Thymus (tissue), 11 donors: ENCODE measurements at regions not wholly inside any gene's neighbourhood (a gene's known extent, or its start where the extent isn't known, plus 50 kb on each side); places are given as distances from the start of the nearest gene placed in this dataset.
"Not testable (repeated sequence)": the region's sequence is repeated elsewhere in the genome, so short reads cannot be mapped to it uniquely, and the experiment has no call there.

Experiments used
- DNase-seq, 9 donors: peaks; one replicate each; pipeline ENCODE4 v3.0.0-alpha.2; 2013; ENCODE audit warnings: low spot score in 9 of 9, low read depth in 6 of 9, missing footprints in 1 of 9
- H3K27ac ChIP-seq, 2 donors: one replicate each; pipeline ENCODE4 v1.5.1; 2013; ENCODE audit warnings: control low read depth in 1 of 2, low read depth in 1 of 2, low read length in 1 of 2, mild to moderate bottlenecking in 1 of 2, moderate library complexity in 1 of 2
- H3K27me3 ChIP-seq, 2 donors: one replicate each; pipeline ENCODE4 v1.5.1; 2013; ENCODE audit warnings: low read length in 1 of 2; ENCODE audit not compliant: control insufficient read depth in 2 of 2, insufficient read depth in 1 of 2
- H3K36me3 ChIP-seq, 2 donors: one replicate each; pipeline ENCODE4 v1.5.1; 2013; ENCODE audit warnings: low read length in 1 of 2, mild to moderate bottlenecking in 1 of 2, moderate library complexity in 1 of 2; ENCODE audit not compliant: control insufficient read depth in 2 of 2, insufficient read depth in 2 of 2
- H3K4me1 ChIP-seq, 2 donors: one replicate each; pipeline ENCODE4 v1.5.1; 2013; ENCODE audit warnings: low read length in 2 of 2; ENCODE audit not compliant: control insufficient read depth in 2 of 2, insufficient read depth in 2 of 2
- H3K4me3 ChIP-seq, 2 donors: one replicate each; pipeline ENCODE4 v1.5.1; 2013; ENCODE audit warnings: low read length in 2 of 2, control low read depth in 1 of 2, mild to moderate bottlenecking in 1 of 2
- H3K9me3 ChIP-seq, 2 donors: one replicate each; pipeline ENCODE4 v1.5.1; 2013; ENCODE audit warnings: low read length in 1 of 2, mild to moderate bottlenecking in 1 of 2; ENCODE audit not compliant: control insufficient read depth in 2 of 2, insufficient read depth in 1 of 2
- WGBS: extraction: QIAGEN DNeasy Blood & Tissue Kit; methylation state at CpG from one replicate; pipeline ENCODE4 v1.1.7; 2013; 5-methylcytosine and 5-hydroxymethylcytosine counted together
- donor health status: healthy.

DNA sequence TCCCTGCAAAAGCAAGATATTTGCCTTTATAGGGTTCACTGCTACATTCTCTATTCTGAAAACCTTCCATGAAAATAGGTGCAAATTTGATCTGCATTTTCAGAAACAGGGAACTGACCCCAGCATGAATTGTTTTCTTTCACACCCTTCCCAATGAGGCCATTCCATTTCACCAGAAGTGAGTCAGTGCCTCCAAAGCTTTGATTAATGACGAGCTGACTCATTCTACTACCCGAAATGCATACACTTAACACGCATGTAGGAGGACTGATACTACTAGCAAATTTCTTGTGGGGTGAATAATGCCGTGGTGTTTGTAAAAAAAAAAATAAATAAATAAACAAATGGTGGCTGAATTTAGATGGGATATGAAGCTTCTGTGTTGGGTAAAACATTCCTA lies 146.9 kb upstream of the FGF13 start:
- no peaks in the 10 kb centered on the region for H3K36me3 ChIP-seq
- WGBS = 38% methylated on average over 4 of the region's 4 CpGs
- DNase-seq = no peak

GRCh38 chrX:138856881-138857604 lies 145.5 kb upstream of the FGF13 start:
- no peaks in the 10 kb centered on the region for H3K27me3 ChIP-seq
- no peaks in the 10 kb centered on the region for H3K4me1 ChIP-seq
- no peaks in the 10 kb centered on the region for H3K9me3 ChIP-seq
- H3K4me3 ChIP-seq = no peak overlapping the region
- DNase-seq = no peak
- H3K36me3 ChIP-seq = no peaks in the 10 kb centered on the region
- 93% methylated on average over 12 of the region's 12 CpGs for WGBS
- H3K27ac ChIP-seq = no peak overlapping the region

More for the DNA sequence above, 146.9 kb upstream of the FGF13 start:
- Histone ChIP-seq H3K4me1 (no peaks in the 10 kb centered on the region), H3K4me3 (no peak overlapping the region), H3K27ac (no peak overlapping the region), H3K9me3 (no peaks in the 10 kb centered on the region), H3K27me3 (no peaks in the 10 kb centered on the region)

DNA sequence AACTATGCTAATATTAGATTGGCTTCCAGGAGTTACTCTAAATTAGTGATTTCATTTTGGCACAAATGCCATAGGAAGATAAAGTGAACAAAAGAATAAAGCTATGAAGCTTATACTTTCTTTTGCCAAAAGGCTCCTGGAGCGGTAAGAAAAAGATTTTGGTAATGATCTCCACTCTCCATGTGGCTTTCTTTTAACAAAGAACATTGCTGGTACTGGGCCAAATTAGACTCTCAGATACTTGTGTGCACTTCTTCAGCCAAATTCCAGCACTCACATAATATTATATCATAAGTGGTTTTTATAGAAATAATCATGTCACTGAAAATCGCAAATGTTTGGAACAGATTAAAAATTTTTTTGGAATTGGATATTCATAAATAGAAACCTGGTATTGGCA lies 142.4 kb upstream of the FGF13 start:
- no peaks in the 10 kb centered on the region for H3K4me1 ChIP-seq
- DNase-seq = no peak
- 93% methylated on average over 2 of the region's 2 CpGs for WGBS

DNA sequence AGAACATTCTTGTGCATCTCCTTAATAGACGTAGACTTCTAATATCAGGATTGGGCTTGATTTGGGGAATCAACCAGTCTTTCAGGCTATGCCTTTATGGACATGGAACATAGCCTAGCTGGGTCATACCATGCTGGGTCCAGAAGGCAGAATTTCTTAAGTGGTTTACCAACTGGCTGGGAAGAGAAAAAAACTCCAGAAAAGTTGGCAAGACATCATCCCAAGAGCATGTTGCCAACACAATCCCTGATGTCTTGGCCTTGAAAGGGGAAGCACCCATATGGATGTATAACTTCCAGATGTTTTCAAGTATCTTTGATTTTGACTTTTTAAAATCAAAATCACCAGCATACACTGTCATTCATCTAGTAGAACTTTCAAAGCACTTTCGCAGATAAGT lies 138.0 kb upstream of the FGF13 start:
- Histone ChIP-seq H3K36me3 (no peaks in the 10 kb centered on the region), H3K4me3 (no peak overlapping the region), H3K4me1 (no peaks in the 10 kb centered on the region), H3K27ac (no peak overlapping the region), H3K9me3 (no peaks in the 10 kb centered on the region), H3K27me3 (no peaks in the 10 kb centered on the region)
- 94% methylated on average over 2 of the region's 2 CpGs for WGBS
- DNase-seq = no peak

More for the DNA sequence above, 142.4 kb upstream of the FGF13 start:
- no peaks in the 10 kb centered on the region for H3K27me3 ChIP-seq
- H3K9me3 ChIP-seq = no peaks in the 10 kb centered on the region
- H3K36me3 ChIP-seq = no peaks in the 10 kb centered on the region
- no peak overlapping the region for H3K4me3 ChIP-seq
- no peak overlapping the region for H3K27ac ChIP-seq

- Histone ChIP-seq H3K27me3 (no peaks in the 10 kb centered on the region), H3K4me3 (no peak overlapping the region), H3K9me3 (no peaks in the 10 kb centered on the region), H3K36me3 (no peaks in the 10 kb centered on the region), H3K27ac (no peak overlapping the region), H3K4me1 (no peaks in the 10 kb centered on the region)
- no peak for DNase-seq
- 79% methylated on average over 3 of the region's 3 CpGs for WGBS
These were observed 136.4 kb upstream of the FGF13 start for GRCh38 chrX:138847930-138848329.

- Histone ChIP-seq H3K4me1 (no peaks in the 10 kb centered on the region), H3K27me3 (no peaks in the 10 kb centered on the region), H3K9me3 (no peaks in the 10 kb centered on the region), H3K27ac (no peak overlapping the region), H3K4me3 (no peak overlapping the region), H3K36me3 (no peaks in the 10 kb centered on the region)
- 92% methylated on average over 3 of the region's 3 CpGs for WGBS
- DNase-seq = no peak
These were observed 134.3 kb upstream of the FGF13 start for GRCh38 chrX:138845786-138846185.

DNA sequence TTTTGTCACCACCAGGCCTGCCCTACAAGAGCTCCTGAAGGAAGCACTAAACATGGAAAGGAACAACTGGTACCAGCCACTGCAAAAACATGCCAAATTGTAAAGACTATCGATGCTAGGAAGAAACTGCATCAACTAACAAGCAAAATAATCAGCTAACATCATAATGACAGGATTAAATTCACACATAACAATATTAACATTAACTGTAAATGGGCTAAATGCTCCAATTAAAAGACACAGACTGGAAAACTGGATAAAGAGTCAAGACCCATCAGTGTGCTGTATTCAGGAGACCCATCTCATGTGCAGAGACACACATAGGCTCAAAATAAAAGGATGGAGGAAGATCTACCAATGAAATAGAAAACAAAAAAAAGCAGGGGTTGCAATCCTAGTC lies 95.9 kb upstream of the FGF13 start:
- WGBS = 94% methylated on average over 1 of the region's 1 CpG
- H3K27ac ChIP-seq, H3K4me1 ChIP-seq, H3K4me3 ChIP-seq, H3K27me3 ChIP-seq, H3K36me3 ChIP-seq, DNase-seq, H3K9me3 ChIP-seq: not testable (repeated sequence)

- no peak overlapping the region for H3K4me3 ChIP-seq
- H3K9me3 ChIP-seq = no peaks in the 10 kb centered on the region
- H3K27ac ChIP-seq = no peak overlapping the region
- H3K4me1 ChIP-seq = no peaks in the 10 kb centered on the region
- 92% methylated on average over 1 of the region's 1 CpG for WGBS
- no peaks in the 10 kb centered on the region for H3K36me3 ChIP-seq
- no peaks in the 10 kb centered on the region for H3K27me3 ChIP-seq
- DNase-seq = no peak
These were observed 82.7 kb upstream of the FGF13 start for GRCh38 chrX:138794246-138794645.

DNA sequence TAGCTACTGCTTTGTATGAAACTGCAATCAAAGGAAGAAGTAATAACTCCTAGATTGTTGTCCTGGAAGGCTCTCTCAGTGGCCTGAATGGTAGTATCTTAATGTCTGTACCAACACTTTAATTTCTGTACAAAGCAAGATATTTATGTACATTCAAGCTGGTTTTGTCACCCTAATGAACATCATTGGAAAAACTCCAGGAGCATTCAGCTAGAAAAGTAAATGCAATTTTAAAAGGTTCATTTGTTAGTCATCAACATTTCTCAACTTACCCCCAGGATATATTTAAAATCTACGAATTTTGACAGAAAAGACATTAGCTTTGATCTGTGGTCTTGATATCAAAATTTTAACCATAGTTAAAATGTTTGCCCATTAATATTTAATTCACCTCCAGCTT lies 80.0 kb upstream of the FGF13 start:
- Histone ChIP-seq H3K27me3 (no peaks in the 10 kb centered on the region), H3K4me1 (no peaks in the 10 kb centered on the region), H3K9me3 (no peaks in the 10 kb centered on the region), H3K36me3 (no peaks in the 10 kb centered on the region), H3K4me3 (no peak overlapping the region), H3K27ac (no peak overlapping the region)
- 75% methylated on average over 1 of the region's 1 CpG for WGBS
- DNase-seq = no peak
